HG02981 (cell line): ENCODE measurements at regions not wholly inside any gene's neighbourhood (a gene's known extent, or its start where the extent isn't known, plus 50 kb on each side); places are given as distances from the start of the nearest gene placed in this dataset.
"Not testable (repeated sequence)": the region's sequence is repeated elsewhere in the genome, so short reads cannot be mapped to it uniquely, and the experiment has no call there.

ENCODE experiments used
- ATAC-seq: cut with Tn5 transposase; IDR thresholded peaks from one replicate; pipeline ENCODE4 v1.9.1; 2021; ENCODE audit warnings: mild to moderate bottlenecking, moderate library complexity; ENCODE audit not compliant: unreplicated experiment

DNA sequence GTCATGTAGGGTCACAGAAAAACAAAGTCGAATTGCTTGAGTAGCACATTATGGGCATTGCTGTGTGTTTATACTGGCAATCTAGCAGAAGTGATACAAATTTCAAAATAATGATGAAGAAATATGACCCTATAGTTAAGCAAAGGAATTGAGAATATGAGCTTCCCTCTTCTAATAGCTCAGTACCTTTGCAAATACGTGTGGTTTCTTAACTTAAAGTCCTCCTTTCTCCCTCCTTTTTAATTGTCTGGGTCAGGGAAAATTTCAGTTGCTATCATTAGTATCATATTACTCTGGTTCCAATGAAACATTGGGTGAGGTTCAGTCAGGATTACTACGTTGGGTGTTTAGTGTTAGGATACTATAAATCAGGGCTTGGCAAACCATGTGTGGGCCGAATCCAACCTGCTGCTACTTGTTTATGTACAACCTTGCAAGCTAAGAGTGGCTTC is 166.8 kb upstream of the CARMIL1 start:
- ATAC-seq = no peak

DNA sequence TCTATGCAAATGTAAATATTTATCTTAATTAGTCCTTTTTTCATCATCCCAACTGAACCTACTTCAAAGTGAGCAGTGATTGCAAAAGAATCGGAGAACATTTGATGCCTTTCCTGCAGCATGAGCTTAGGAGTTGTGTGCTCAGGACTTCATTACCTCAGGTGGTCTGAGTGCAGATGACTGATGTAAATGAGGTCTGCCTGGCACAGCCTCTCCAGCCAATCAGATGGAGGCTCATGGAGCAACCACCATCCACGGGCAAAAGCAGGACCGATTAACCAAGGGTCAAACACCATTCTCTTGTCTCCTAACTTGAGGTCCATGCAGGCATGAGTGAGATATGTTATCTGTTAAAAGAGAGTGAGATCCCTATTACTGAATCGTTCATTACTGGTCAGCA is 165.7 kb upstream of the CARMIL1 start:
- no peak for ATAC-seq

GRCh38 chr6:25118038-25118437 is 161.1 kb upstream of the CARMIL1 start:
- no peak for ATAC-seq

DNA sequence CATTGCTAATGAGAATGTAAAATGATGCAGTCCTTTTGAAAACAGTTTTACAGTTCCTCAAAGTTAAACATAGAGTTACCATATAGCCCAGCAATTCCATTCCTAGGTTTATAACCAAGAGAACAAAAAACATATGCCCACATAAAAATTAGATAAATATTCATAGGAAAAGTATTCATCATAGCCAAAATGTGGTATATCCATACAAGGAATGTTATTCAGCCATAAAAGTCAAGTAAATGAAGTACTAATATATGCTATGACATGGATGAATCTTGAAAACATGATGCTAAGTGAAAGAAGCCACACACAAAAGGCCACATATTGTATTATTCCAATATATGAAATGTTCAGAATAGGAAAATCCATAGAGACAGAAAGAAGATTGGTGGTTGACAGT is 158.0 kb upstream of the CARMIL1 start:
- ATAC-seq = no peak

- ATAC-seq = no peak
Observed at GRCh38 chr6:25122001-25122400, 157.2 kb upstream of the CARMIL1 start.

DNA sequence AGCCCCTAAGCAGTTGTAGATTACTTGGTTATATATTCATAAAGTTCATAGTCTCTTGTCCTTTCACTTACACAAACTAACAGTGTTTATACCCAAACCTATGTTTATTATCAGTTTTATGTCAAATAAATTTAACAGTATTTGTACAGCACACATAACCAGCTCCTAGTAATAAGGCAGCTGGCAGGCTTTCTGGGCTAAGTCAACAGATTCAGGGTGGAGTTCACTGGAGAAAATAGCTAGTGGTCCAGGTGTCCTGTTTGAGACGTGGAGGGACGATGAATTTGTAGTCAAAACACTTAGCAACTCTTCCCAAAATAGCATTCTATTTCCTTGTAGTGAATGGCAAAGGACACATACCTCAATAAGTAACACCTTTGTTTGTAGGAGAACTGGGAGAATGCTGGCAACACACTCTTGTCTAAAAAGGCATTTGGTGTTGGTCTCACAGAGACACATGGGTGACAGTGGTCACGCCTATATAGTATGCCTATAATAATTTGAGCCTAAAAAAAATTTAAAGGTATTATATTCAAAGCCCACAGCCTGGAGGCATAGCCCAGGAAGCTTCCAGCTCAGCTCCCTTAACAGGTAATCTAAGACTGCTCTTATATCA is 156.4 kb upstream of the CARMIL1 start:
- no peak for ATAC-seq

DNA sequence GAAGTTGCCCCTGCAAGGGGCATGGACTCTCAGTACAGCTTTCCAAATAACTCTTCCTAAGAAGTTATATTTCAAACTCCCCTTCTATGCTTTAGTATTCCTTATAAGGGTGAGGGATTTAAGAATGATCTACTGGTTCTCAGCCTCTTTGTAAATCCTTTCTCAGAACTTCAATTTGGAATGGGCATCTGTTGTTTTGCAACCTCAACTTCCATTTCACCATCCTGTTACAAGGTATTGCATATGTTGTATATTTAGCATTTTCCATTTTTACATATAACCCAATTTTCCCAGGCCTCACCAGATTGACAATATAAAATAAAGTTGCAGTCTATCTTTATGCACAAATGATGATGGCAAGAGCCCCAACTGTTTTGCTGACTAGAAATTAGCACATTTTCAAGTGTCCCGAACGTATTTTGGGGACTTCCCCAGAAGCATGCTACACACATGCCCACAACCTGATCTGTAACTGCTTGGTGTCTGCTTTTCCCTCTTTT is 154.9 kb upstream of the CARMIL1 start:
- ATAC-seq = no peak

- no peak for ATAC-seq
Observed at GRCh38 chr6:25125736-25126135, 153.4 kb upstream of the CARMIL1 start.

- ATAC-seq = no peak
Observed at GRCh38 chr6:25127076-25127837, 151.9 kb upstream of the CARMIL1 start.

DNA sequence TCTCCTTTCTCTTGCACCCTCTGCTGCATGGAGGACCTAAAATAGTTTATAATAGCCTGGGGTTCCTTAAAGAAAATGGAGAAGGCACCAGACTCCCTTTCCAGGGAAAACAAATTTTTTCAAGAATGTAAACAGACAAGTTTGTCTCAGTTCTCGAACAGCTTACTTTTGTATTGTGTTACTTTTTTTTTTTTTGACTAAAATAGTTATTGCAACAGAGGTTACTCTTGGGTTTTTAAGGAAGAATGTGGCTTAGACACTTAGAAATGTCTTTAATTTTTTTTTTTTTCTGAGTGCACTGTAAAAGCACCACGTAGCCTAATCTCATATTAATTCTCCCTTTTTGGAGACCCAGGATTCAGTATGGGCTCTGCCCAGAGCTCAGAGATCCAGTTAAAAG is 148.7 kb upstream of the CARMIL1 start:
- ATAC-seq = no peak

GRCh38 chr6:25132934-25133333 is 146.2 kb upstream of the CARMIL1 start:
- ATAC-seq = no peak

DNA sequence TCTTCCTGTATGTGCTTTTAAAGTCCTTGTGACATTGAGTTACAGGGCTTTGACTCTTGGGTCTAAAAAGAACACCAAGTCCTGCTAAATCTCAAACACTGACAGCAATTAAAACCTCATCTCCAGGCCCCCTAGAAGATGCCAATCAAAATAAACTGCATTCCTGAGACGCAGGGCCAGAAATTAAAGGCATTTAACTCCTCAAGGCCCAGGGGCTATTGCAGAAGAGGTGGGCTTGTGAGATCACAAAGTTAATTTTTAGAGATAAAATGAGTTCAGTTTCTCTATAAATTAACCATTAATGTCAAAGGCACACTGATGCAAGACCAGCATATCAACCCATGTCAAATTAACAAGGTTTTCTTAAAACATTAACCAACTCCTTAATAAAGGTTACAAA is 145.6 kb upstream of the CARMIL1 start:
- no peak for ATAC-seq

DNA sequence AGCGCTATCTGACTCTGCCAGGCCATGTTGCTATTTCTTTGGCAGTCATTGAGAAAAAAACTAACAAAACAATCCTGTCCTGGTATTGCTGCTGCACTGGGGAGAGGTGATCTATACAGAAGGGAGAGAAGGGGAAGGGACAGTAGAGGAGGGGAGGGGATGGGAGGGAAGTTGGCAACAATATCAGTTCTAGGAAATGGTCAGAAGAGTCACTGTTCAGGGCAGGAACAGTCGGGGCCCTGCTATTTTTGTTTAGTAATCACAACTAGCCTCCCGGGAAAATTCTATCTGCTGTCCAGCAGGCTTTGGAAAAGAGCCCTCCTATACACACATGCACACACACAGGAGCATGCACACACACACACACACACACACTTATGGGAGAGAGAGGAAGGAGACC is 142.3 kb upstream of the CARMIL1 start:
- ATAC-seq = no peak

- ATAC-seq = no peak
Observed at GRCh38 chr6:25137480-25137879, 141.7 kb upstream of the CARMIL1 start.

DNA sequence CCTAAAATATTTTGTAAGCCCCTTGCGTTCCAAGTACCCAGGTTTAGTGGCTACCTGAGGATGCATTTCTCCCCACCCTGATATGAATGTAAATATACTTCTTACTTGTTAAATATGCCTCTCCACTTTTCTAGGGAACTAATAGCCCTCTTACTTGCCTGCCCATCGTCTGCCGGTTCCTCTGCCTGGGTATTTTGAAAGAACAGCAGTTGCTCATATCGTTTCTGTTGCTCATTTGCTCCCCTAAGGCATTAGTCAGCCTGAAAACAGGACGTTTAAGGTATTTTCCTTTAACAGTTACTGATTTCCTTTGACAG is 141.3 kb upstream of the CARMIL1 start:
- ATAC-seq = no peak

DNA sequence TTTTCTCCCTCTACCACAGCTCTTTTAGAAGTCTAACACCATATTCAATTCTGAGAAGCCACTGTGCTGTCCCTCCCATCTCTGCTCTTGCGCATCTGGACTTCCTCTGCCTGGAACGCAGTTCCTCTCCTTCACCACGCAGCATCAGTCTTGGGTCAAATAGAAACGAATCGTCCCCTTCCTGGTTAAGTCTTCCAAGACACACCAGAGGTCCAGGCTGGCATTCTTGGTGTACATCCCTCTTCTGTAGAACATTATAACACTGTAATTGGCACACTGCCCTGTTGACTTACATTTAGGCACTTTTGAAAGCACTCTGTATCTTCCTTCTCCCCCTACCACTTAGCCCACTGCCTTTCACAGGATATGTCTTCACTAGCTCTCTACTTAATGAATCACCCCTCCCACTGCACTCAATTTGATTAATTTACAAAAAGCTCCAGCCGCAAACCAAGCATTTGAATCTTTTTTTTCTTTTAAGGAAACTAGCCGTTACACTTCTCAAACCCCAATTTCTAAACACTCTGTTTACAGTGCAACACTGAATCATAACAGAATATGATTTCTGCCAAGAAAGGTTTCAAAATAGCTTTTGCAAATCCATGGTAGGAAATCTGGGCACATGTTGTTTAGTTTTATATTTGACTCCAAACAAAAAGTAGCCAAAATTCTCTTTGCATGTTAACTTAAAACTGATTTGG is 140.8 kb upstream of the CARMIL1 start:
- ATAC-seq = peak; percentile 94

- peak; percentile 19 for ATAC-seq
Observed at GRCh38 chr6:25138934-25139415, 140.2 kb upstream of the CARMIL1 start.

DNA sequence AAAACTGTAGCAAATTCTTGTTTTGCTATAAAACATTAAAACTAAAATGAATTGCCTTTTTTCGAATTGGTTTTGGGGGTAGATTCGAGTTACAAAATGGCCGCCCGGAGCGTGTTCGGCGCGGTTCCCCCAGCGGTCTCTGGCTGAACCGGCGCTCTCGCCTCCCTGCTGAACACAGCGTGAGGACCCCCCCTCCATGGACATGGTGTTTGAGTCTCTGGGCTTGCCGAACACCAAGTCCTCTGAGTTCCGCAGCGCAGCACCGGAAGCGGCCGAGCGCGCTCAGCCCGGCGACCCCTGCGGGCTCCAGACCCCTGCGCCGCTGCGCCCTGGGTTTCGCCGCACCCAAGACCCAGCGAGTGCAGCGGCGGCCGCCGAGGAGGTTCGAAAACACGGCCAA is 139.6 kb upstream of the CARMIL1 start:
- not testable (repeated sequence) for ATAC-seq

DNA sequence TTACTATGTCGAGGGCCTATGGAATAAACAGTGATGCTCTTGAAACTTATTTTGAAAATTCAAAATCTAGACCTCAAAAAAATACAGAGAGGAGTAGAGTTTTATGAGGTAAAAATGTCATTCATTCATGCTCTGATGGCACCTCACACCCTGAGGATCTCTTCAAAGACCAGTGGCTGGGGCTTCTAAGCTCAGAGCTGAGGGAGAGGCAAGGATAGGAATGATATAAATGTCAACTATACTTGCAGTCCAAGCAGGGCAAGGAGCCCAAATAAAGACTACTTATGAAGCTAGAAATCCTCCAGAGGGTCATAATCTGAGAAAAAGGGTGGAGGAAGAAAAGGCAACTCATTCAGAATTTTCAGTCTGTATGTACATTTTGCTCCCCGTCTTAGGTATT is 136.7 kb upstream of the CARMIL1 start:
- ATAC-seq = no peak

- no peak for ATAC-seq
Observed at GRCh38 chr6:25144919-25145318, 134.3 kb upstream of the CARMIL1 start.

GRCh38 chr6:25147223-25147622 is 132.0 kb upstream of the CARMIL1 start:
- peak; percentile 97 for ATAC-seq

GRCh38 chr6:25150031-25150430 is 129.1 kb upstream of the CARMIL1 start:
- ATAC-seq = no peak
